Smooth muscle cell (in vitro differentiated cells): ENCODE measurements at regions not wholly inside any gene's neighbourhood (a gene's known extent, or its start where the extent isn't known, plus 50 kb on each side); places are given as distances from the start of the nearest gene placed in this dataset.

Experiments used
- DNase-seq: peaks from one replicate; lab custom pipeline; 2025; ENCODE audit not compliant: unreplicated experiment; lab: John Stamatoyannopoulos, UW
- H2AFZ ChIP-seq: fragments of 200-600 bp; sonication (generic); 2 replicates; pipeline ENCODE4 v1.6.0; 2016; ENCODE audit warnings: antibody characterized with exemption, low read depth, mild to moderate bottlenecking
- H3F3A ChIP-seq: fragments of 200-600 bp; sonication (generic); 2 replicates; pipeline ENCODE4 v1.6.0; 2017; ENCODE audit warnings: antibody characterized with exemption, low read depth
- H3K27ac ChIP-seq: fragments of 200-600 bp; sonication (generic); 2 replicates; pipeline ENCODE4 v1.5.1; 2016; ENCODE audit warnings: low read depth, mild to moderate bottlenecking
- H3K27me3 ChIP-seq: fragments of 200-600 bp; sonication (generic); 2 replicates; pipeline ENCODE4 v1.6.1; 2016; ENCODE audit warnings: low read depth, mild to moderate bottlenecking
- H3K36me3 ChIP-seq: fragments of 200-600 bp; sonication (generic); 2 replicates; pipeline ENCODE4 v1.5.1; 2016; ENCODE audit warnings: low read depth
- H3K4me1 ChIP-seq: fragments of 200-600 bp; sonication (generic); 2 replicates; pipeline ENCODE4 v1.5.1; 2016; ENCODE audit warnings: low read depth
- H3K4me2 ChIP-seq: fragments of 200-600 bp; sonication (generic); 2 replicates; pipeline ENCODE4 v1.6.0; 2016; ENCODE audit warnings: mild to moderate bottlenecking
- H3K4me3 ChIP-seq: fragments of 200-600 bp; sonication (generic); 2 replicates; pipeline ENCODE4 v1.5.1; 2016; ENCODE audit warnings: mild to moderate bottlenecking
- H3K79me2 ChIP-seq: fragments of 200-600 bp; sonication (generic); 2 replicates; pipeline ENCODE4 v1.6.0; 2016; ENCODE audit warnings: low read depth, mild to moderate bottlenecking
- H3K9ac ChIP-seq: fragments of 200-600 bp; sonication (generic); 2 replicates; pipeline ENCODE4 v1.6.0; 2016; ENCODE audit warnings: low read depth
- H3K9me3 ChIP-seq: fragments of 200-600 bp; sonication (generic); replicated peaks from 2 replicates; pipeline ENCODE4 v1.5.1; 2016; ENCODE audit warnings: low read depth
- H4K20me1 ChIP-seq: fragments of 200-600 bp; sonication (generic); 2 replicates; pipeline ENCODE4 v1.6.0; 2016; ENCODE audit warnings: low read depth
- WGBS: methylation state at CpG from one replicate; pipeline ENCODE4 v1.1.7; 2016; ENCODE audit warnings: low lambda C conversion rate; 5-methylcytosine and 5-hydroxymethylcytosine counted together
- TF ChIP-seq, protein P1 (sequence below): fragments of 200-600 bp; sonication (generic); IDR thresholded peaks from 2 replicates; pipeline ENCODE4 v1.5.1; 2017; ENCODE audit warnings: borderline replicate concordance, mild to moderate bottlenecking, antibody characterized with exemption; ENCODE audit not compliant: insufficient read depth, poor library complexity, severe bottlenecking

DNA sequence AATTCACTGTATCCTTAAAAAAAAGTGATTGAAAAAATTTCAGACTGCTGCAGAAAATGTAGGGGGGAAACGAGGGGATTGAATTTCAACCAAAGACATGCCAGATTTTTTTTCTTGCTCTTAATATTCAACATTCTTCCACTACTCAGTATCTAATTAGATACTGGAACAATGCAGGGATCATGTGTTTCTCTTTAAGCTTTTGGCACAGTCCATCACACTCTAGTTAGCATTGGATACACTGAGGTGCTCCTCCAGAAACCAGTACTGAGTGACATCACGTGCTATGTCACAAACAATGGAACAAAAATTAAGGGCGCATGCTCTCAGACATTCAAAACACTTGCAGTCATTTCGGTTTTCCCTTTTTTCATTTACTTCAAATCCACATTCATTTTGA lies 298.6 kb upstream of the PSMD7 start:
- H3K9me3 ChIP-seq = no peaks in the 10 kb centered on the region
- no peaks in the 10 kb centered on the region for H4K20me1 ChIP-seq
- no peaks in the 10 kb centered on the region for H3K36me3 ChIP-seq
- DNase-seq = no peak
- H3K27ac ChIP-seq = no peak overlapping the region
- no peaks in the 10 kb centered on the region for H3K27me3 ChIP-seq
- H2AFZ ChIP-seq = no peak overlapping the region
- H3K4me1 ChIP-seq = no peaks in the 10 kb centered on the region
- H3K4me2 ChIP-seq = no peak overlapping the region
- no peaks in the 10 kb centered on the region for H3K79me2 ChIP-seq
- H3F3A ChIP-seq = no peaks in the 10 kb centered on the region
- 87% methylated on average over 4 of the region's 4 CpGs for WGBS
- H3K4me3 ChIP-seq = no peak overlapping the region
- no peak overlapping the region for H3K9ac ChIP-seq
- TF ChIP-seq, protein P1, sequence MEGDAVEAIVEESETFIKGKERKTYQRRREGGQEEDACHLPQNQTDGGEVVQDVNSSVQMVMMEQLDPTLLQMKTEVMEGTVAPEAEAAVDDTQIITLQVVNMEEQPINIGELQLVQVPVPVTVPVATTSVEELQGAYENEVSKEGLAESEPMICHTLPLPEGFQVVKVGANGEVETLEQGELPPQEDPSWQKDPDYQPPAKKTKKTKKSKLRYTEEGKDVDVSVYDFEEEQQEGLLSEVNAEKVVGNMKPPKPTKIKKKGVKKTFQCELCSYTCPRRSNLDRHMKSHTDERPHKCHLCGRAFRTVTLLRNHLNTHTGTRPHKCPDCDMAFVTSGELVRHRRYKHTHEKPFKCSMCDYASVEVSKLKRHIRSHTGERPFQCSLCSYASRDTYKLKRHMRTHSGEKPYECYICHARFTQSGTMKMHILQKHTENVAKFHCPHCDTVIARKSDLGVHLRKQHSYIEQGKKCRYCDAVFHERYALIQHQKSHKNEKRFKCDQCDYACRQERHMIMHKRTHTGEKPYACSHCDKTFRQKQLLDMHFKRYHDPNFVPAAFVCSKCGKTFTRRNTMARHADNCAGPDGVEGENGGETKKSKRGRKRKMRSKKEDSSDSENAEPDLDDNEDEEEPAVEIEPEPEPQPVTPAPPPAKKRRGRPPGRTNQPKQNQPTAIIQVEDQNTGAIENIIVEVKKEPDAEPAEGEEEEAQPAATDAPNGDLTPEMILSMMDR = no peak

DNA sequence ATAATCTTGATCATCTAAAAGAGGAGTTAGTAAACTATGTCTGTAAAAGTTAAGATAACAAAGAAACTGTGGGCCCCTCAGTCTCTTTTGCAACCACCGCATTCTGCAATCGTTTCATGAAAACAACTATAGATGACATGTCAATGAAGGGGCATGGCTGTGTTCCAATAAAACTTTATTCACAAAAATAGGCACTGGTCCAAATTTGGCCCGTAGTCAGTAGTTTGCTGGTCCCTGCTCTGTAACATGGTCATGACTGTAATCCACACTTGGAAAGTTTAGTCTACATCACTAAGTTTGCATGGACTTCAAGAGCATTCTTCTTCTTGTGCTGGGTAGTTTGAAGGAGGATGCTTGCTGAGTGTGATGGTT lies 299.3 kb upstream of the PSMD7 start:
- no peaks in the 10 kb centered on the region for H3K27me3 ChIP-seq
- no peak overlapping the region for H3K4me2 ChIP-seq
- no peak overlapping the region for H3K9ac ChIP-seq
- TF ChIP-seq, protein P1 = no peak
- 84% methylated on average over 3 of the region's 3 CpGs for WGBS
- no peaks in the 10 kb centered on the region for H3K4me1 ChIP-seq
- no peak overlapping the region for H3K27ac ChIP-seq
- no peaks in the 10 kb centered on the region for H4K20me1 ChIP-seq
- DNase-seq = no peak
- no peaks in the 10 kb centered on the region for H3K9me3 ChIP-seq
- no peak overlapping the region for H2AFZ ChIP-seq
- no peaks in the 10 kb centered on the region for H3K36me3 ChIP-seq
- no peaks in the 10 kb centered on the region for H3K79me2 ChIP-seq
- H3K4me3 ChIP-seq = no peak overlapping the region
- H3F3A ChIP-seq = no peaks in the 10 kb centered on the region

DNA sequence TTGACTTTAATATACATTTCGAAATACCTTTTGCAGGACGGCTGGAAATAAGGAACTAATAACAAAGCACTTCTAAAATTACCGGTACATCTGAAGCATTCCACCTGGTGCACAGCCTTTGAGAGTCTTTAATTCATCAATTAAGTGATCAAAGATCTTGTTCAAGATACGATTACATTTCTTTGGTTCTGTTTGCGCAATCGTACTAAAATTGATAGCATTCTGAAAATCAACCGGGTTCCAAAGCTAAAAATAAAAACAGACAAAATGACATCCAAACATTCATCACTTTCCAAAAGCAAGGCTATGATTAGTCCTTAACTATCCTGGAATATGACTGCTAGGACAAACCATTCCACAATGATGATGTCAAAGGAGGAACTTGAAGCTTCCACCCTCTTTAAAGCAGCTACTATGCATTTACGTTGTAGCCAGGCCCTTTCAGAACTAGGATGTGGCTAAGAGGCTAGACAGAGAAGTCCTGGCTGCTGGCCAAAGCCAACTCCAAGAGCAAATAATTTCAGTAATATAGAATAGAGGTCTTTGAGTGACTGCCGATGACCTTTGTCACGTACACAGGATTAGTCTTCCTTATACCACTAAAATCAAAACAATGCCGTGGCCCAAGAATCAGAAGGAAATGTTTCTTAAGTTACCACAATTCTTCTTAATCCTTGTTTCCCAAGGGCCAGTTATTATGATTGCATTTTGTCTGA lies 299.8 kb upstream of the PSMD7 start:
- WGBS = 83% methylated on average over 11 of the region's 11 CpGs
- DNase-seq = no peak
- Histone ChIP-seq H3K9me3 (no peaks in the 10 kb centered on the region), H3K27me3 (no peaks in the 10 kb centered on the region), H2AFZ (no peak overlapping the region), H3K36me3 (no peaks in the 10 kb centered on the region), H3F3A (no peaks in the 10 kb centered on the region), H3K4me2 (no peak overlapping the region), H3K27ac (no peak overlapping the region), H4K20me1 (no peaks in the 10 kb centered on the region), H3K79me2 (no peaks in the 10 kb centered on the region), H3K4me3 (no peak overlapping the region), H3K9ac (no peak overlapping the region), H3K4me1 (no peaks in the 10 kb centered on the region)
- TF ChIP-seq, protein P1 = no peak

DNA sequence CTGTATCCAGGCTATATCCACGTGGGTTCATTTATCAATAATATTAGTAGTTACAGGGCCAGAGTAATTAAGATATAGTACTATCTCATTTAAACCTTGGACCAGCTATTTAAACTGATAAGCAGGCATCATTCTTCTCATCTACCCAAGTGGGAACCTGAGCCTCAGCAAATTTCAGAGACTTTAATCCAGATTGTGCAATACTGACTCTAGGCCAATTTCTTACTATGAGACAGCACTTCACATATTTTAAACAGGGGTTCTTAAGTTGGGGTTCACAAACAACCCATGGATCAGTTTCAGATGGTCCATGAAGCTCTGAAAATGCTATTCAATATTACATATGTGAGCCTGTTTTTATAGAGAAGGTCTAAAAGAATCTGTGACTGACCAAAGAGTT lies 302.7 kb upstream of the PSMD7 start:
- TF ChIP-seq, protein P1 = no peak
- Histone ChIP-seq H3K79me2 (no peaks in the 10 kb centered on the region), H3K9ac (no peak overlapping the region), H3K4me1 (no peaks in the 10 kb centered on the region), H3K4me3 (no peak overlapping the region), H3K27me3 (no peaks in the 10 kb centered on the region), H3K36me3 (no peaks in the 10 kb centered on the region), H4K20me1 (no peaks in the 10 kb centered on the region), H3K9me3 (no peaks in the 10 kb centered on the region), H3K4me2 (no peak overlapping the region), H3F3A (no peaks in the 10 kb centered on the region), H3K27ac (no peak overlapping the region), H2AFZ (no peak overlapping the region)
- WGBS = 70% methylated on average over 1 of the region's 1 CpG
- DNase-seq = no peak
